Naive thymus-derived CD4-positive, alpha-beta T cell (primary cell): ENCODE measurements at regions not wholly inside any gene's neighbourhood (a gene's known extent, or its start where the extent isn't known, plus 50 kb on each side); places are given as distances from the start of the nearest gene placed in this dataset.
"Not testable (repeated sequence)": the region's sequence is repeated elsewhere in the genome, so short reads cannot be mapped to it uniquely, and the experiment has no call there.

Source experiments
- ATAC-seq: fragments of 150-1000 bp; cut with Tn5 transposase; 2 replicates; pipeline ENCODE4 v1.10.0; 2021; ENCODE audit warnings: mild to moderate bottlenecking, moderate library complexity
- CTCF ChIA-PET: fragments of 350-600 bp; sonication (Branson Sonifier 250); formaldehyde crosslinking; loops from one replicate; lab custom pipeline; 2021; ENCODE audit warnings: antibody characterized with exemption; lab: Charles Lee
- POLR2A ChIA-PET: fragments of 350-600 bp; sonication (Branson Sonifier 250); formaldehyde crosslinking; loops from one replicate; lab custom pipeline; 2021; ENCODE audit warnings: antibody characterized with exemption, inconsistent platforms; lab: Charles Lee
- DNase-seq, 9 donors: peaks; one replicate each; pipeline versions ENCODE4 v3.0.0 to v3.0.0-alpha.2; 2020 to 2022; ENCODE audit warnings: mixed read lengths in 1 of 9
- H3K27ac ChIP-seq: one replicate; pipeline ENCODE4 v1.7.0; 2013; ENCODE audit warnings: mild to moderate bottlenecking, low read depth, low read length, moderate library complexity
- H3K27me3 ChIP-seq, 2 donors: one replicate each; pipeline ENCODE4 v1.7.0; 2013; ENCODE audit warnings: low read length in 2 of 2, mild to moderate bottlenecking in 2 of 2, moderate library complexity in 2 of 2; ENCODE audit not compliant: control insufficient read depth in 2 of 2, insufficient read depth in 2 of 2
- H3K36me3 ChIP-seq, 3 experiments: 1 replicate in 2 of 3; 2 replicates in 1 of 3; pipeline ENCODE4 v1.7.0; 2013; ENCODE audit warnings: low read length in 3 of 3, mild to moderate bottlenecking in 3 of 3, moderate library complexity in 1 of 3; ENCODE audit not compliant: insufficient read depth in 3 of 3, control insufficient read depth in 2 of 3
- H3K4me1 ChIP-seq, 2 donors: one replicate each; pipeline ENCODE4 v1.7.0; 2013; ENCODE audit warnings: low read length in 2 of 2, mild to moderate bottlenecking in 2 of 2, moderate library complexity in 1 of 2; ENCODE audit not compliant: control insufficient read depth in 2 of 2, insufficient read depth in 2 of 2
- H3K4me3 ChIP-seq: 2 replicates; pipeline ENCODE4 v1.7.0; 2013; ENCODE audit warnings: mild to moderate bottlenecking, low read length
- H3K9me3 ChIP-seq, 3 experiments: 1 replicate in 2 of 3; 2 replicates in 1 of 3; pipeline ENCODE4 v1.7.0; 2013; ENCODE audit warnings: low read length in 3 of 3; ENCODE audit not compliant: control insufficient read depth in 2 of 3
- H3K27ac Mint-ChIP-seq, 9 donors: one replicate each; pipeline ENCODE4 v1.8.0; 2020 to 2022; ENCODE audit warnings: mixed read lengths in 9 of 9, mild to moderate bottlenecking in 8 of 9, moderate library complexity in 5 of 9, inconsistent platforms in 2 of 9
- H3K27me3 Mint-ChIP-seq, 5 donors: one replicate each; pipeline ENCODE4 v1.8.0; 2021 to 2022; ENCODE audit warnings: mixed read lengths in 5 of 5, mild to moderate bottlenecking in 1 of 5
- H3K36me3 Mint-ChIP-seq, 5 donors: one replicate each; pipeline ENCODE4 v1.8.0; 2020 to 2022; ENCODE audit warnings: mixed read lengths in 5 of 5, mild to moderate bottlenecking in 3 of 5, inconsistent platforms in 1 of 5
- H3K4me1 Mint-ChIP-seq, 7 donors: one replicate each; pipeline ENCODE4 v1.8.0; 2020 to 2022; ENCODE audit warnings: mixed read lengths in 7 of 7, mild to moderate bottlenecking in 3 of 7, inconsistent platforms in 1 of 7
- H3K4me3 Mint-ChIP-seq, 10 donors: one replicate each; pipeline ENCODE4 v1.8.0; 2020 to 2022; ENCODE audit warnings: mild to moderate bottlenecking in 10 of 10, mixed read lengths in 10 of 10, moderate library complexity in 6 of 10, inconsistent platforms in 2 of 10
- H3K9me3 Mint-ChIP-seq, 11 donors: one replicate each; pipeline ENCODE4 v1.8.0; 2020 to 2022; ENCODE audit warnings: mixed read lengths in 11 of 11, mild to moderate bottlenecking in 4 of 11, inconsistent platforms in 1 of 11, moderate library complexity in 1 of 11
- intact Hi-C, 2 donors: fragments of 100-400 bp; cut with micrococcal nuclease; formaldehyde crosslinking; loops; one replicate each; pipeline ENCODE4 v1.15.1; 2023

- H3K4me1 Mint-ChIP-seq, result peaks cover 0 to 21% (median 0%) of the 10 kb centered on the region in 7 donors
- no peaks in the 10 kb centered on the region for H3K36me3 ChIP-seq
- H3K36me3 Mint-ChIP-seq, result no peaks in the 10 kb centered on the region
- H3K27ac Mint-ChIP-seq, result no peak overlapping the region
- H3K27ac ChIP-seq, result no peak overlapping the region
- no peaks in the 10 kb centered on the region for H3K4me1 ChIP-seq
- no peak for ATAC-seq
- H3K9me3 Mint-ChIP-seq, result peaks cover 0 to 1% (median 0%) of the 10 kb centered on the region in 11 donors
- ChIA-PET CTCF (interaction anchor here (0.7 to 1.8 kb wide), 2 partner anchors 214 to 803 kb away, joined by 3 to 9 read pairs; no protein-coding TSS in a partner anchor), POLR2A (interaction anchor here (0.7 kb wide), 1 partner anchor 907 kb away, joined by 3 read pairs; no protein-coding TSS in a partner anchor)
- no peak overlapping the region for H3K4me3 Mint-ChIP-seq
- intact Hi-C loops, result loop anchor here (1.0 to 5.0 kb wide), 10 partner anchors 77 to 803 kb away; partner anchors contain the start of gene ZNF281 (in 1 of the 2)
- DNase-seq, result no peak
- no peaks in the 10 kb centered on the region for H3K9me3 ChIP-seq
- peaks cover 4 to 29% (median 14%) of the 10 kb centered on the region in 5 donors for H3K27me3 Mint-ChIP-seq
- H3K27me3 ChIP-seq, result no peaks in the 10 kb centered on the region
- H3K4me3 ChIP-seq, result no peak overlapping the region
These were observed 77.8 kb upstream of the ZNF281 start for GRCh38 chr1:200487650-200488049.

- DNase-seq, result no peak
- intact Hi-C loops, result loop anchor here (5.0 kb wide), 3 partner anchors 134 to 389 kb away; no protein-coding TSS in a partner anchor
- Mint-ChIP-seq H3K27me3 (peaks cover 6 to 23% (median 16%) of the 10 kb centered on the region in 5 donors), H3K4me1 (peaks cover 0 to 21% (median 0%) of the 10 kb centered on the region in 7 donors), H3K27ac (no peak overlapping the region), H3K9me3 (peaks cover 0 to 1% (median 0%) of the 10 kb centered on the region in 11 donors), H3K4me3 (no peak overlapping the region), H3K36me3 (no peaks in the 10 kb centered on the region)
- Histone ChIP-seq H3K27me3 (no peaks in the 10 kb centered on the region), H3K9me3 (no peaks in the 10 kb centered on the region), H3K27ac (no peak overlapping the region), H3K36me3 (no peaks in the 10 kb centered on the region), H3K4me1 (no peaks in the 10 kb centered on the region), H3K4me3 (no peak overlapping the region)
- ATAC-seq, result no peak
- POLR2A ChIA-PET, result no interaction called here
- CTCF ChIA-PET, result no interaction called here
These were observed 76.8 kb upstream of the ZNF281 start for GRCh38 chr1:200486634-200487033.

- DNase-seq, H3K27ac ChIP-seq, POLR2A ChIA-PET, H3K27me3 ChIP-seq, H3K4me3 Mint-ChIP-seq, H3K4me3 ChIP-seq, H3K9me3 ChIP-seq, H3K27ac Mint-ChIP-seq, H3K36me3 ChIP-seq, H3K36me3 Mint-ChIP-seq, intact Hi-C loops, H3K9me3 Mint-ChIP-seq, H3K4me1 ChIP-seq, ATAC-seq: not testable (repeated sequence)
- H3K27me3 Mint-ChIP-seq, result peaks cover 9 to 30% (median 14%) of the 10 kb centered on the region in 5 donors
- CTCF ChIA-PET, result interaction anchor here (1.1 kb wide), 2 partner anchors 177 to 800 kb away, joined by 3 read pairs; no protein-coding TSS in a partner anchor
- peaks cover 0 to 21% (median 0%) of the 10 kb centered on the region in 7 donors for H3K4me1 Mint-ChIP-seq
These were observed 74.7 kb upstream of the ZNF281 start for GRCh38 chr1:200484438-200484946.

GRCh38 chr1:200483491-200484143, 73.8 kb upstream of the ZNF281 start:
- Mint-ChIP-seq H3K4me1 (peaks cover 0 to 17% (median 0%) of the 10 kb centered on the region in 7 donors), H3K27me3 (peaks cover 5 to 34% (median 17%) of the 10 kb centered on the region in 5 donors), H3K36me3 (no peaks in the 10 kb centered on the region), H3K9me3 (peaks cover 0 to 2% (median 0%) of the 10 kb centered on the region in 11 donors), H3K4me3 (peak overlapping the region in 1 of 10 donors; percentile 48), H3K27ac (no peak overlapping the region)
- H3K9me3 ChIP-seq, result no peaks in the 10 kb centered on the region
- no peaks in the 10 kb centered on the region for H3K27me3 ChIP-seq
- no peaks in the 10 kb centered on the region for H3K4me1 ChIP-seq
- H3K27ac ChIP-seq, result no peak overlapping the region
- CTCF ChIA-PET, result interaction anchor here (1.1 kb wide), 1 partner anchor 799 kb away, joined by 3 read pairs; no protein-coding TSS in a partner anchor
- H3K36me3 ChIP-seq, result no peaks in the 10 kb centered on the region
- DNase-seq (peak in 1 of 9 donors; percentile 60), ATAC-seq (peak; percentile 57)
- intact Hi-C loops, result loop anchor here in 1 of 2 donors (1.0 kb wide), 3 partner anchors 10 to 181 kb away; no protein-coding TSS in a partner anchor
- POLR2A ChIA-PET, result no interaction called here
- no peak overlapping the region for H3K4me3 ChIP-seq

GRCh38 chr1:200480964-200481363, 71.1 kb upstream of the ZNF281 start:
- ChIA-PET POLR2A (no interaction called here), CTCF (no interaction called here)
- no peak for ATAC-seq
- no peak overlapping the region for H3K4me3 ChIP-seq
- H3K27ac Mint-ChIP-seq, result no peak overlapping the region
- no peaks in the 10 kb centered on the region for H3K4me1 ChIP-seq
- intact Hi-C loops, result no loop called here
- peaks cover 4 to 34% (median 18%) of the 10 kb centered on the region in 5 donors for H3K27me3 Mint-ChIP-seq
- peaks cover 0 to 2% (median 0%) of the 10 kb centered on the region in 11 donors for H3K9me3 Mint-ChIP-seq
- no peak for DNase-seq
- no peak overlapping the region for H3K4me3 Mint-ChIP-seq
- H3K27ac ChIP-seq, result no peak overlapping the region
- no peaks in the 10 kb centered on the region for H3K36me3 ChIP-seq
- H3K9me3 ChIP-seq, result no peaks in the 10 kb centered on the region
- H3K4me1 Mint-ChIP-seq, result peaks cover 0 to 12% (median 0%) of the 10 kb centered on the region in 7 donors
- H3K27me3 ChIP-seq, result no peaks in the 10 kb centered on the region
- no peaks in the 10 kb centered on the region for H3K36me3 Mint-ChIP-seq

GRCh38 chr1:200479816-200480215, 70.0 kb upstream of the ZNF281 start:
- H3K27me3 ChIP-seq, result no peaks in the 10 kb centered on the region
- H3K4me1 ChIP-seq, result no peaks in the 10 kb centered on the region
- Mint-ChIP-seq H3K4me3 (no peak overlapping the region), H3K36me3 (no peaks in the 10 kb centered on the region), H3K9me3 (peaks cover 0 to 2% (median 0%) of the 10 kb centered on the region in 11 donors), H3K27me3 (peaks cover 6 to 26% (median 18%) of the 10 kb centered on the region in 5 donors), H3K4me1 (peaks cover 0 to 12% (median 0%) of the 10 kb centered on the region in 7 donors), H3K27ac (no peak overlapping the region)
- no peaks in the 10 kb centered on the region for H3K36me3 ChIP-seq
- intact Hi-C loops, result no loop called here
- H3K27ac ChIP-seq, result no peak overlapping the region
- no peak for DNase-seq
- CTCF ChIA-PET, result no interaction called here
- ATAC-seq, result no peak
- no peaks in the 10 kb centered on the region for H3K9me3 ChIP-seq
- no peak overlapping the region for H3K4me3 ChIP-seq
- POLR2A ChIA-PET, result no interaction called here
